Activated CD4-positive, alpha-beta T cell treated with anti-CD3 and anti-CD28 coated beads, Interleukin-2, amount 50 U/mL, for 4 hours (primary cell): ENCODE measurements at regions not wholly inside any gene's neighbourhood (a gene's known extent, or its start where the extent isn't known, plus 50 kb on each side); places are given as distances from the start of the nearest gene placed in this dataset.

ENCODE experiments used
- DNase-seq, 2 experiments: peaks; one replicate each; pipeline ENCODE4 v3.0.0-alpha.2; 2020

- DNase-seq, result no peak
Measured at GRCh38 chr1:2935751-2936390, 85.4 kb upstream of the ACTRT2 start.

DNA sequence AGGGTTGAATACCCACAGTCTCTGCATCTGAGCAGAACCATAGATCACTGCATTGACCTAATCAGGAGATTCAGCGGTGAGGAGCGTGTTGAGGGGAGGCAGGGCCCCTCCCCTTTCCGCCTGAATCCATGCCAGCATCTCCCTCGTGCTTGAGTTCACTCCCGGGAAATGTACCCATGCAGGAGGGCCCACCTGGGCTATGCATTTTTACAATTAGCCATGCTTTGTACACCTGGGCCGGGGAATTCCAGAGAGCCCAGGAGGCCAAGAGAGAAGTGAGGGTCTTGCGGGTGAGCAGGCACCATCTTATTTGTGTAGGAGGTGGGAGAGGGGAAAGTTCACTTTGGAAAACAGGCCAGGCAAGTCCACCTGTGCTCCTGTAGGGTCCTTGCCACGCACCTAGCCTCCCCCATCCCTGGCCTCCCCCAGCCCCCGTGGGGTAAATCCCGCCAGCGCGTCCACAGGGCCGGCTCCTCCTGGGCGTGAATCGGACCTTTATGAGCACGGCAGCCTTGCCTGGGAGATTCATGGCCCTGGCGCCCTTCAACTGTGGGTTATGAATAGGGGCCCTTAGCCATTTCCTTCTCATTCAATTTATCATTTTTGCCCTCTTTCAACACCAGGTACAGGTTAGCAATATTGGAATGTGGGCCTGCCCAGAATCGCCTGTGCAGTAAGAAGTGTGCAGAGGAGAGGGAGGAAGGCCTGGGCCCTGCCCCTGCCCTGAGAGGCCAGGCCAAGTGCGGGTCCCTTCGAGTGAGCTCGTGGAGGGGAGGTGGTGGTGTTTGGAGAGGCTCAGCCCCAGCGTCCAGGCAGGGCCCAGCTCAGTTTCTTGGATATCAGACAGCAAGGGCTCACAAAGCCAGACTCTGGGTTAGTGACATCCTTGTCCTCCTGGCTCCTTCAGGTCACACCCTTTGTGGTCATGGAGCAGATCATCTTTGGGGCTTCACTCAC lies 84.4 kb upstream of the ACTRT2 start:
- no peak for DNase-seq

DNA sequence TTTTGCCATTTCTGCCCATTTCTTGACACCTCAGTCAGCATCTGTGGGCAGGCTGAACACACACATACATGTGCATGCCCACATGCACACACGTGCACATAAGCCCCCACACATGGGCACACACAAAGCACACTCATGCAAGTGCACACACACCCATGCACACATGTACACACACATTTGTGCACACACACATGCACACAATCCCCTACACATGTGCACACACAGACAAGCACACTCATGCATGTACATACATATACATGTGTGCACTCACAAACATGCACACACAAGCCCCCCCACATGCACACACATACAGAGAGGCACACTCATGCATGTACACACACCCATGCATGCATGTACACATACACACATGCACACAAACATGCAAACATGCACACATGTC lies 83.5 kb upstream of the ACTRT2 start:
- DNase-seq, result no peak

DNA sequence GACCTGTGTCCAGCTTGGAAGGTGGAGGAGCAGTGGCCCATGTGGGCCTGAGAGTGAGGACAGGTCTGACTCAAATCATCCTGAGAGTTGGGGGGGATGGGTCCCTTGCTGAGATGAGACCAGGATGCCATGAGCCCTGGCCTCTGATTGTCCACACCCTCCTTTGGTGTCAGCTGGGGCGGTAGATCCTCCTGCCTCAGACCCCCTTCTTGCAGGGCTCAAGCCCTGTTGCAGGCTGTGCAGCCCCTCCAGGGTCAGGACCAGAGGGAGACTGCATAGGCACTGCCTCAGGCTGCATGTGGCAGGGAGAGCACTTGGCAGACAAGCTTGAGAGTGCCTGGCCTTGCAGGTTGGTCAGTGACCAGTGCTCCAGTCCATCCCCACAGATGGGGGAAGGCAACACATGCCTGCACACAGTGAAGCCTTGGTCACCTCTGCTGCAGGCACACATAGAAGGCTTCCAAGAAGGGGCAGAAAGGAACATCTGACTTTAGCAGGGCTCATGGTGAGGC lies 82.2 kb upstream of the ACTRT2 start:
- no peak for DNase-seq

- no peak for DNase-seq
Measured at GRCh38 chr1:2940178-2940577, 81.1 kb upstream of the ACTRT2 start.

DNA sequence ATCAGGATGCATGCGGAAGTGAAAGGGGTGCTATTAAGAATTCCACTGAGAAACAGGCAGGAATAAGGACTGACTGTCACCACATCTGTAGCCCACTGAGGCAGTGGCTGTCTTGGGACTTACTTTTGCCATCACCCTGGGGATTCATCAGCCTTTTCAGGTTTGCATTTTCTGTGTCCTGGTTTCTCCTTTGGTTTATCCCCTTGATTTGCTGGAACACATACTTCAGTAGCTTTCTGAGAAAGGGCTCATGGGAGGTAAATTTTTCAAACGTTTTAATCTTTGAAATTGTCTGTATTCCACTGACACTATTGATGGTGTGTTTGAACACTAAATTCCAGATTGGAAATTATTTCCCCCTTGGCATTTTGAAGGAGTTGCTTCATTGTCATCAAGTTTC lies 80.2 kb upstream of the ACTRT2 start:
- DNase-seq, result no peak

DNA sequence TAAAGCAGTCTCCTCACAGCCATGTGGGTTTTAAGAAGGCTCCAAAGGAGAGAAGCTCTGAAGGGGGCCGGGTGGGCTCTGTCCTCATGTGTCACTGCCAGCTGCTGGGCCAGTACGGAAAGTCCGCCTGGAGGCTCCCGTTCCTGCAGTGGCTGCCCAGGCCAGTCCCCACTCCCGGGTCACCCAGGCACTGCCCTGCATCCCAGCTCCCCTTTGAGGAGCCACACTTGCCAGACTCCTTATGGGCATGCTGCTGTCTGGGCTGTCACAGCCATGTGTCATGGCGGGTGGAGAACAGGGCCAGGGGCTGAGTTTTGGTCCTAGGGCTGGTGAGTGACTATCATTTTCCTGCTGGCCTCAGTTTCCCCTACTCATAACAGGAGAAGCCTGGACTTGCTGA lies 79.4 kb upstream of the ACTRT2 start:
- no peak for DNase-seq

GRCh38 chr1:2942410-2942809 lies 78.9 kb upstream of the ACTRT2 start:
- DNase-seq, result no peak

GRCh38 chr1:2943686-2944260 lies 77.5 kb upstream of the ACTRT2 start:
- no peak for DNase-seq

DNA sequence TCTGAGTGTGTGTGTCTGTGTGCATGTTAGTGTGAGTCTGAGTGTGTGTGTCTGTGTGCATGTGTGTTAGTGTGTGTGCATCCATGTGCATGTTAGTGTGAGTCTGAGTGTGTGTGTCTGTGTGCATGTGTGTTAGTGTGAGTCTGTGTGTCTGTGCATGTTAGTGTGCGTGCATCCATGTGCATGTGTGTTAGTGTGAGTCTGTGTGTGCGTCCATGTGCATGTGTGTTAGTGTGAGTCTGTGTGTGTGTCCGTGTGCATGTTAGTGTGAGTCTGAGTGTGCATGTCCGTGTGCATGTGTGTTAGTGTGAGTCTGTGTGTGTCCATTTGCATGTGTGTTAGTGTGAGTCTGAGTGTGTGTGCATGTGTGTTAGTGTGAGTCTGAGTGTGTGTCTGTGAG lies 76.6 kb upstream of the ACTRT2 start:
- DNase-seq, result no peak

DNA sequence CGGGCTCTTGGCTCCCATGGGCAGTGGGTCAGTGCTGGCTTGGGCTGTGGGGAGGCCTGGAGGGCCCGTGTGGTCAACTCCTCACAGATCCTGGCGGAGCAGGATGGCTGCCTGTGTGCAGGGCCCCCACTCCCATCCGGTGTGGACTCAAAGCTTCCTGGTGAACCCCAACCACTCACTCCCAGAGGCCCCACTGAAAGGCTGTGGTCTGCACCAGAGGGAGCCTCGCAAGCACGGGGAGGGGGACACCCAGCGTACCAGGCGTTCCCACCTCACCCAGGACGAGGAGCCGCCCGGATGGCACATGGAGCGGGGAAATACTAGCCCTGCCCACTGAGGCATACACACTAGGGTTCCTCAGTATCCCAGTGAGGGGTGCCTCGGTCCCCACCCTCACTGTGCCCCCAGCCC lies 75.4 kb upstream of the ACTRT2 start:
- no peak for DNase-seq

GRCh38 chr1:2946291-2946690 lies 75.0 kb upstream of the ACTRT2 start:
- no peak for DNase-seq

- DNase-seq, result no peak
Measured at GRCh38 chr1:2946999-2947690, 74.1 kb upstream of the ACTRT2 start.

GRCh38 chr1:2948001-2948750 lies 73.1 kb upstream of the ACTRT2 start:
- no peak for DNase-seq

DNA sequence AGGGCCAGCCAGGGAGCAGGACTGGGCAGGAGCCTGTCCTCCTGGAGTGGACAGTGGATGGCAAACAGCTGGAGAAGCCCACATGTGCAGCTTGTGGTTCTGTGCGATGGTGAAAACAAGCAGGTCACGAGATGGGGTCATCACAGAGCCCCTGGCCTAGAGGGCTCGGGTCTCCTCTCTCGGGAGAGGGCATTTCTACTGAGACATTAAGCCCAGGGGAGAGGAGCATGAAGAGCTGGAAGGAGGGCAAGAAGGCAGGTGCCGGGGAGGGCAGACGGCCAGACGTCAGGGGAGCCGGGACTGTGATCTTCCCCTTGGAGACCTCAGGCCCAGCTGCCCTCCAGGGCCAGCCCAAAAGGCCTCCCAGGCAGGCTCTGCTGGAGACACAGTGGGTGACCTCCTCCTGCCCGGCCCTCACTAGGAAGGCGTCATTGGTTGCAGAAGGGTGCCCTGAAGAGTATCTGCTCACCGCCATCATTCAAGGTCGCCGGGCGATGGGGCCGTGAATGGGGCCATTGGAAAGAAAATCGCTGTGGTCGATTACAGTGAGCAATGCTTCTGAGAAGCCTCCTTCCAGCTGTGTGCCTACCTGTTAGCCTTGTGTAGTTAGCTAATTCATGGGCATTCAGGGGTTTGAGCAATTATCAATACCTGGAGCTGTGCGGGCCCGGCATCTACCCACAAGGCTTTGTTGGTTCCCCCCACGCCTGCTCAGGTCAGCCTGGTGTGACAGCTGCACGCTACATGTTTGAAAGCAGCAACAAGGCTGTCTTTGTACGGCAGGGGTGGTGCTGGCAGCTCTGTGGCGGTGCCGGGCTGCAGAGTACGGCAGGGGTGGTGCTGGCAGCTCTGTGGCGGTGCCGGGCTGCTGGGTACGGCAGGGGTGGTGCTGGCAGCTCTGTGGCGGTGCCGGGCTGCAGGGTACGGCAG lies 72.3 kb upstream of the ACTRT2 start:
- DNase-seq, result no peak

- DNase-seq, result no peak
Measured at GRCh38 chr1:2949966-2950925, 71.0 kb upstream of the ACTRT2 start.

- DNase-seq, result no peak
Measured at GRCh38 chr1:2950926-2951305, 70.4 kb upstream of the ACTRT2 start.

- no peak for DNase-seq
Measured at GRCh38 chr1:2951856-2952255, 69.4 kb upstream of the ACTRT2 start.

DNA sequence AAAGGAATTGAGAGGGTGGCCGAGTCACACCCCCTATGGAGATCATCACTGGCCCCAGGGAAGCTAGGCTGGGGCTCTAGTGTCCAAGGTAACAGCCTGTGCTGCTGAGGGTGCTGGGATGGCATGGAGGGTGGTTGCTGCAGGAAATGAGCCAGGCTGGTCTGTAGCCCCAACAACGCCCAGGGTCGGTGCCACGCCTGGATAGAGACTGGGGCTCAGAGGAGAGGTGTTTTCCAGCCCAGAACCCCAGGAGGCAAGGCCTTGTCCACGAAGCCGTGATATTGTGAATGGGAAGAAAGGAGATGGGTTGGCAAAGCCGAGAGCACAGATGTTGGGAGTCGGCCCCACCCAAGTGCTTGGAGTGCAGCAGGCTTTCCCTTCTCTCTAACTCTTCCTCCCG lies 68.9 kb upstream of the ACTRT2 start:
- DNase-seq, result no peak

- DNase-seq, result no peak
Measured at GRCh38 chr1:2952992-2953391, 68.3 kb upstream of the ACTRT2 start.
